ENCODE measurements at regions not wholly inside any gene's neighbourhood (a gene's known extent, or its start where the extent isn't known, plus 50 kb on each side); places are given as distances from the start of the nearest gene placed in this dataset.

- H3K9me3 ChIP-seq (ENCODE audit: control insufficient read depth in 3 of 3, low read length in 3 of 3), result no peaks in the 10 kb centered on the region
- H3K36me3 ChIP-seq (ENCODE audit: control insufficient read depth in 3 of 3, insufficient read depth in 3 of 3, low read length in 3 of 3), result no peaks in the 10 kb centered on the region
- no peak overlapping the region for H3K27ac ChIP-seq (ENCODE audit: low read depth, low read length)
- peaks cover 0 to 11% (median 9%) of the 10 kb centered on the region in 3 donors for H3K27me3 ChIP-seq (ENCODE audit: control insufficient read depth in 3 of 3, insufficient read depth in 3 of 3, low read length in 3 of 3)
- H3K4me1 ChIP-seq (ENCODE audit: control insufficient read depth in 3 of 3, insufficient read depth in 3 of 3, low read length in 3 of 3), result peaks cover 16 to 34% (median 30%) of the 10 kb centered on the region in 3 donors
- no peak overlapping the region for H3K4me3 ChIP-seq (ENCODE audit: low read length in 3 of 3)
- H3K9ac ChIP-seq (ENCODE audit: low read depth in 1 of 3, low read length in 3 of 3), result peak overlapping the region in 2 of 3 donors; percentile 20 to 40
These were observed 82.1 kb downstream of the PDGFA start for GRCh38 chr7:437329-438251.

GRCh38 chr7:438361-438760 lies 81.3 kb downstream of the PDGFA start:
- peak overlapping the region in 1 of 3 donors; percentile 40 for H3K9ac ChIP-seq (ENCODE audit: low read depth in 1 of 3, low read length in 3 of 3)
- H3K4me3 ChIP-seq (ENCODE audit: low read length in 3 of 3), result no peak overlapping the region
- H3K36me3 ChIP-seq (ENCODE audit: control insufficient read depth in 3 of 3, insufficient read depth in 3 of 3, low read length in 3 of 3), result no peaks in the 10 kb centered on the region
- peaks cover 16 to 42% (median 31%) of the 10 kb centered on the region in 3 donors for H3K4me1 ChIP-seq (ENCODE audit: control insufficient read depth in 3 of 3, insufficient read depth in 3 of 3, low read length in 3 of 3)
- no peak overlapping the region for H3K27ac ChIP-seq (ENCODE audit: low read depth, low read length)
- no peaks in the 10 kb centered on the region for H3K9me3 ChIP-seq (ENCODE audit: control insufficient read depth in 3 of 3, low read length in 3 of 3)
- H3K27me3 ChIP-seq (ENCODE audit: control insufficient read depth in 3 of 3, insufficient read depth in 3 of 3, low read length in 3 of 3), result peaks cover 0 to 9% (median 7%) of the 10 kb centered on the region in 3 donors

- peaks cover 16 to 43% (median 31%) of the 10 kb centered on the region in 3 donors for H3K4me1 ChIP-seq (ENCODE audit: control insufficient read depth in 3 of 3, insufficient read depth in 3 of 3, low read length in 3 of 3)
- no peak overlapping the region for H3K27ac ChIP-seq (ENCODE audit: low read depth, low read length)
- H3K9ac ChIP-seq (ENCODE audit: low read depth in 1 of 3, low read length in 3 of 3), result no peak overlapping the region
- no peak overlapping the region for H3K4me3 ChIP-seq (ENCODE audit: low read length in 3 of 3)
- H3K36me3 ChIP-seq (ENCODE audit: control insufficient read depth in 3 of 3, insufficient read depth in 3 of 3, low read length in 3 of 3), result no peaks in the 10 kb centered on the region
- peaks cover 0 to 9% (median 2%) of the 10 kb centered on the region in 3 donors for H3K27me3 ChIP-seq (ENCODE audit: control insufficient read depth in 3 of 3, insufficient read depth in 3 of 3, low read length in 3 of 3)
- H3K9me3 ChIP-seq (ENCODE audit: control insufficient read depth in 3 of 3, low read length in 3 of 3), result no peaks in the 10 kb centered on the region
These were observed 80.7 kb downstream of the PDGFA start for GRCh38 chr7:438916-439315.

- peaks cover 0 to 9% (median 0%) of the 10 kb centered on the region in 3 donors for H3K27me3 ChIP-seq (ENCODE audit: control insufficient read depth in 3 of 3, insufficient read depth in 3 of 3, low read length in 3 of 3)
- H3K9ac ChIP-seq (ENCODE audit: low read depth in 1 of 3, low read length in 3 of 3), result no peak overlapping the region
- peaks cover 16 to 56% (median 36%) of the 10 kb centered on the region in 3 donors for H3K4me1 ChIP-seq (ENCODE audit: control insufficient read depth in 3 of 3, insufficient read depth in 3 of 3, low read length in 3 of 3)
- no peaks in the 10 kb centered on the region for H3K9me3 ChIP-seq (ENCODE audit: control insufficient read depth in 3 of 3, low read length in 3 of 3)
- H3K4me3 ChIP-seq (ENCODE audit: low read length in 3 of 3), result no peak overlapping the region
- no peaks in the 10 kb centered on the region for H3K36me3 ChIP-seq (ENCODE audit: control insufficient read depth in 3 of 3, insufficient read depth in 3 of 3, low read length in 3 of 3)
- no peak overlapping the region for H3K27ac ChIP-seq (ENCODE audit: low read depth, low read length)
These were observed 79.4 kb downstream of the PDGFA start for GRCh38 chr7:440059-440749.

- Histone ChIP-seq H3K4me3 (ENCODE audit: low read length in 3 of 3) (peak overlapping the region in 2 of 3 donors; percentile 42 to 49), H3K9ac (ENCODE audit: low read depth in 1 of 3, low read length in 3 of 3) (peak overlapping the region in 2 of 3 donors; percentile 52 to 69), H3K27ac (ENCODE audit: low read depth, low read length) (peak overlapping the region; percentile 79), H3K9me3 (ENCODE audit: control insufficient read depth in 3 of 3, low read length in 3 of 3) (no peaks in the 10 kb centered on the region), H3K36me3 (ENCODE audit: control insufficient read depth in 3 of 3, insufficient read depth in 3 of 3, low read length in 3 of 3) (no peaks in the 10 kb centered on the region), H3K27me3 (ENCODE audit: control insufficient read depth in 3 of 3, insufficient read depth in 3 of 3, low read length in 3 of 3) (peaks cover 0 to 7% (median 0%) of the 10 kb centered on the region in 3 donors), H3K4me1 (ENCODE audit: control insufficient read depth in 3 of 3, insufficient read depth in 3 of 3, low read length in 3 of 3) (peaks cover 16 to 57% (median 36%) of the 10 kb centered on the region in 3 donors)
These were observed 77.8 kb downstream of the PDGFA start for GRCh38 chr7:441684-442421.

GRCh38 chr7:442457-442856 lies 77.2 kb downstream of the PDGFA start:
- H3K9me3 ChIP-seq (ENCODE audit: control insufficient read depth in 3 of 3, low read length in 3 of 3), result no peaks in the 10 kb centered on the region
- H3K36me3 ChIP-seq (ENCODE audit: control insufficient read depth in 3 of 3, insufficient read depth in 3 of 3, low read length in 3 of 3), result no peaks in the 10 kb centered on the region
- peak overlapping the region in 2 of 3 donors; percentile 52 to 69 for H3K9ac ChIP-seq (ENCODE audit: low read depth in 1 of 3, low read length in 3 of 3)
- peaks cover 0 to 7% (median 0%) of the 10 kb centered on the region in 3 donors for H3K27me3 ChIP-seq (ENCODE audit: control insufficient read depth in 3 of 3, insufficient read depth in 3 of 3, low read length in 3 of 3)
- H3K27ac ChIP-seq (ENCODE audit: low read depth, low read length), result peak overlapping the region; percentile 79
- peaks cover 16 to 57% (median 36%) of the 10 kb centered on the region in 3 donors for H3K4me1 ChIP-seq (ENCODE audit: control insufficient read depth in 3 of 3, insufficient read depth in 3 of 3, low read length in 3 of 3)
- peak overlapping the region in 1 of 3 donors; percentile 42 for H3K4me3 ChIP-seq (ENCODE audit: low read length in 3 of 3)

- H3K27ac ChIP-seq (ENCODE audit: low read depth, low read length), result no peak overlapping the region
- no peak overlapping the region for H3K9ac ChIP-seq (ENCODE audit: low read depth in 1 of 3, low read length in 3 of 3)
- peaks cover 0 to 5% (median 0%) of the 10 kb centered on the region in 3 donors for H3K27me3 ChIP-seq (ENCODE audit: control insufficient read depth in 3 of 3, insufficient read depth in 3 of 3, low read length in 3 of 3)
- no peaks in the 10 kb centered on the region for H3K9me3 ChIP-seq (ENCODE audit: control insufficient read depth in 3 of 3, low read length in 3 of 3)
- no peak overlapping the region for H3K4me3 ChIP-seq (ENCODE audit: low read length in 3 of 3)
- H3K36me3 ChIP-seq (ENCODE audit: control insufficient read depth in 3 of 3, insufficient read depth in 3 of 3, low read length in 3 of 3), result no peaks in the 10 kb centered on the region
- peaks cover 14 to 50% (median 30%) of the 10 kb centered on the region in 3 donors for H3K4me1 ChIP-seq (ENCODE audit: control insufficient read depth in 3 of 3, insufficient read depth in 3 of 3, low read length in 3 of 3)
These were observed 76.3 kb downstream of the PDGFA start for GRCh38 chr7:443279-443833.

- H3K36me3 ChIP-seq (ENCODE audit: control insufficient read depth in 3 of 3, insufficient read depth in 3 of 3, low read length in 3 of 3), result no peaks in the 10 kb centered on the region
- no peak overlapping the region for H3K9ac ChIP-seq (ENCODE audit: low read depth in 1 of 3, low read length in 3 of 3)
- peaks cover 0 to 5% (median 0%) of the 10 kb centered on the region in 3 donors for H3K27me3 ChIP-seq (ENCODE audit: control insufficient read depth in 3 of 3, insufficient read depth in 3 of 3, low read length in 3 of 3)
- H3K4me1 ChIP-seq (ENCODE audit: control insufficient read depth in 3 of 3, insufficient read depth in 3 of 3, low read length in 3 of 3), result peaks cover 10 to 42% (median 19%) of the 10 kb centered on the region in 3 donors
- no peak overlapping the region for H3K27ac ChIP-seq (ENCODE audit: low read depth, low read length)
- no peaks in the 10 kb centered on the region for H3K9me3 ChIP-seq (ENCODE audit: control insufficient read depth in 3 of 3, low read length in 3 of 3)
- no peak overlapping the region for H3K4me3 ChIP-seq (ENCODE audit: low read length in 3 of 3)
These were observed 75.0 kb downstream of the PDGFA start for GRCh38 chr7:444606-445005.

GRCh38 chr7:445020-445419 lies 74.6 kb downstream of the PDGFA start:
- no peak overlapping the region for H3K4me3 ChIP-seq (ENCODE audit: low read length in 3 of 3)
- H3K9ac ChIP-seq (ENCODE audit: low read depth in 1 of 3, low read length in 3 of 3), result no peak overlapping the region
- peaks cover 0 to 7% (median 0%) of the 10 kb centered on the region in 3 donors for H3K27me3 ChIP-seq (ENCODE audit: control insufficient read depth in 3 of 3, insufficient read depth in 3 of 3, low read length in 3 of 3)
- H3K9me3 ChIP-seq (ENCODE audit: control insufficient read depth in 3 of 3, low read length in 3 of 3), result no peaks in the 10 kb centered on the region
- H3K4me1 ChIP-seq (ENCODE audit: control insufficient read depth in 3 of 3, insufficient read depth in 3 of 3, low read length in 3 of 3), result peaks cover 10 to 40% (median 19%) of the 10 kb centered on the region in 3 donors
- no peak overlapping the region for H3K27ac ChIP-seq (ENCODE audit: low read depth, low read length)
- H3K36me3 ChIP-seq (ENCODE audit: control insufficient read depth in 3 of 3, insufficient read depth in 3 of 3, low read length in 3 of 3), result no peaks in the 10 kb centered on the region

Measured in skeletal muscle tissue (tissue), 3 donors.